Liver (tissue), 8 donors: ENCODE measurements at regions not wholly inside any gene's neighbourhood (a gene's known extent, or its start where the extent isn't known, plus 50 kb on each side); places are given as distances from the start of the nearest gene placed in this dataset.
"Not testable (repeated sequence)": the region's sequence is repeated elsewhere in the genome, so short reads cannot be mapped to it uniquely, and the experiment has no call there.

Experiments
- DNase-seq: peaks from one replicate; pipeline ENCODE4 v3.0.0-alpha.2; 2017; ENCODE audit warnings: low spot score
- H3K27ac ChIP-seq, 2 donors: one replicate each; pipeline ENCODE4 v1.7.0; 2013; ENCODE audit warnings: inconsistent platforms in 2 of 2, low read length in 2 of 2, control low read depth in 1 of 2, low read depth in 1 of 2, mild to moderate bottlenecking in 1 of 2
- H3K27me3 ChIP-seq, 4 donors: one replicate each; pipeline versions ENCODE4 v1.6.1 to v1.7.0; 2013; ENCODE audit warnings: low read length in 3 of 4, inconsistent platforms in 1 of 4, mild to moderate bottlenecking in 1 of 4, moderate library complexity in 1 of 4; ENCODE audit not compliant: control insufficient read depth in 4 of 4, insufficient read depth in 4 of 4
- H3K36me3 ChIP-seq, 4 donors: one replicate each; pipeline versions ENCODE4 v1.6.1 to v1.7.0; 2013; ENCODE audit warnings: low read length in 3 of 4, mild to moderate bottlenecking in 3 of 4, low read depth in 1 of 4, moderate library complexity in 1 of 4; ENCODE audit not compliant: control insufficient read depth in 4 of 4, insufficient read depth in 3 of 4
- H3K4me1 ChIP-seq, 4 donors: one replicate each; pipeline versions ENCODE4 v1.6.1 to v1.7.0; 2013; ENCODE audit warnings: low read length in 3 of 4, mild to moderate bottlenecking in 3 of 4, moderate library complexity in 1 of 4; ENCODE audit not compliant: control insufficient read depth in 4 of 4, insufficient read depth in 4 of 4
- H3K4me3 ChIP-seq, 3 donors: one replicate each; pipeline versions ENCODE4 v1.6.1 to v1.7.0; 2013; ENCODE audit warnings: low read length in 3 of 3, control low read depth in 1 of 3, low read depth in 1 of 3, mild to moderate bottlenecking in 1 of 3
- H3K9ac ChIP-seq, 2 donors: one replicate each; pipeline ENCODE4 v1.7.0; 2013; ENCODE audit warnings: low read length in 2 of 2, mild to moderate bottlenecking in 2 of 2, moderate library complexity in 2 of 2, control low read depth in 1 of 2, low read depth in 1 of 2
- H3K9me3 ChIP-seq, 4 donors: one replicate each; pipeline versions ENCODE4 v1.6.1 to v1.7.0; 2013; ENCODE audit warnings: low read length in 3 of 4; ENCODE audit not compliant: control insufficient read depth in 4 of 4
- EGR1 ChIP-seq, 2 donors: IDR thresholded peaks; 2 replicates each; pipeline ENCODE4 v1.6.1; 2016 to 2018; ENCODE audit warnings: antibody characterized with exemption in 2 of 2, low read depth in 2 of 2
- FOXA1 ChIP-seq: IDR thresholded peaks from 2 replicates; pipeline ENCODE4 v1.6.1; 2016; ENCODE audit warnings: antibody characterized with exemption
- FOXA2 ChIP-seq: IDR thresholded peaks from 2 replicates; pipeline ENCODE4 v1.6.1; 2016; ENCODE audit warnings: antibody characterized with exemption
- GABPA ChIP-seq, 2 donors: IDR thresholded peaks in 1 of 2; conservative IDR thresholded peaks in 1 of 2; 2 replicates each; pipeline ENCODE4 v1.6.1; 2016; ENCODE audit warnings: antibody characterized with exemption in 2 of 2, mild to moderate bottlenecking in 1 of 2, moderate library complexity in 1 of 2
- HNF4A ChIP-seq, 2 donors: conservative IDR thresholded peaks; 2 replicates each; pipeline ENCODE4 v1.6.1; 2016; ENCODE audit warnings: antibody characterized with exemption in 2 of 2, mild to moderate bottlenecking in 2 of 2
- HNF4G ChIP-seq: IDR thresholded peaks from 2 replicates; pipeline ENCODE4 v1.6.1; 2016; ENCODE audit warnings: antibody characterized with exemption
- JUND ChIP-seq, 2 donors: IDR thresholded peaks; 2 replicates each; pipeline ENCODE4 v1.6.1; 2016; ENCODE audit warnings: antibody characterized with exemption in 2 of 2
- NR2F2 ChIP-seq: IDR thresholded peaks from 2 replicates; pipeline ENCODE4 v1.6.1; 2016; ENCODE audit warnings: antibody characterized with exemption
- RXRA ChIP-seq, 2 donors: IDR thresholded peaks; 2 replicates each; pipeline ENCODE4 v1.6.1; 2017 to 2018; ENCODE audit warnings: antibody characterized with exemption in 2 of 2, mild to moderate bottlenecking in 1 of 2
- SP1 ChIP-seq: IDR thresholded peaks from 2 replicates; pipeline ENCODE4 v1.6.1; 2018; ENCODE audit warnings: antibody characterized with exemption, mild to moderate bottlenecking
- TAF1 ChIP-seq: conservative IDR thresholded peaks from 2 replicates; pipeline ENCODE4 v1.6.1; 2016; ENCODE audit warnings: antibody characterized with exemption, mild to moderate bottlenecking
- YY1 ChIP-seq: IDR thresholded peaks from 2 replicates; pipeline ENCODE4 v1.6.1; 2016; ENCODE audit warnings: antibody characterized with exemption, mild to moderate bottlenecking
- WGBS: extraction: QIAGEN DNeasy Blood & Tissue Kit; methylation state at CpG from one replicate; pipeline ENCODE4 v1.1.7; 2013; 5-methylcytosine and 5-hydroxymethylcytosine counted together
- TF ChIP-seq, protein P1 (sequence below): fragments of 150-350 bp; IDR thresholded peaks from 2 replicates; pipeline ENCODE4 v1.5.1; 2017; ENCODE audit warnings: improper control_type of control experiment, low read depth, low read length; ENCODE audit not compliant: missing input control
- TF ChIP-seq, protein P2 (sequence below): IDR thresholded peaks from 2 replicates; pipeline ENCODE4 v1.6.1; 2016; ENCODE audit warnings: antibody characterized with exemption
- TF ChIP-seq, protein P3 (sequence below): IDR thresholded peaks from 2 replicates; pipeline ENCODE4 v1.6.1; 2016; ENCODE audit warnings: antibody characterized with exemption
- TF ChIP-seq, protein P4 (sequence below): IDR thresholded peaks from 2 replicates; pipeline ENCODE4 v1.6.1; 2016; ENCODE audit warnings: antibody characterized with exemption, mild to moderate bottlenecking
- TF ChIP-seq, protein P5 (sequence below): IDR thresholded peaks from 2 replicates; pipeline ENCODE4 v1.6.1; 2016; ENCODE audit warnings: antibody characterized with exemption
- donor health status: healthy.
- donor health status: healthy.
- donor health status: healthy.
- donor health status: healthy.
- donor health status: healthy.

DNA sequence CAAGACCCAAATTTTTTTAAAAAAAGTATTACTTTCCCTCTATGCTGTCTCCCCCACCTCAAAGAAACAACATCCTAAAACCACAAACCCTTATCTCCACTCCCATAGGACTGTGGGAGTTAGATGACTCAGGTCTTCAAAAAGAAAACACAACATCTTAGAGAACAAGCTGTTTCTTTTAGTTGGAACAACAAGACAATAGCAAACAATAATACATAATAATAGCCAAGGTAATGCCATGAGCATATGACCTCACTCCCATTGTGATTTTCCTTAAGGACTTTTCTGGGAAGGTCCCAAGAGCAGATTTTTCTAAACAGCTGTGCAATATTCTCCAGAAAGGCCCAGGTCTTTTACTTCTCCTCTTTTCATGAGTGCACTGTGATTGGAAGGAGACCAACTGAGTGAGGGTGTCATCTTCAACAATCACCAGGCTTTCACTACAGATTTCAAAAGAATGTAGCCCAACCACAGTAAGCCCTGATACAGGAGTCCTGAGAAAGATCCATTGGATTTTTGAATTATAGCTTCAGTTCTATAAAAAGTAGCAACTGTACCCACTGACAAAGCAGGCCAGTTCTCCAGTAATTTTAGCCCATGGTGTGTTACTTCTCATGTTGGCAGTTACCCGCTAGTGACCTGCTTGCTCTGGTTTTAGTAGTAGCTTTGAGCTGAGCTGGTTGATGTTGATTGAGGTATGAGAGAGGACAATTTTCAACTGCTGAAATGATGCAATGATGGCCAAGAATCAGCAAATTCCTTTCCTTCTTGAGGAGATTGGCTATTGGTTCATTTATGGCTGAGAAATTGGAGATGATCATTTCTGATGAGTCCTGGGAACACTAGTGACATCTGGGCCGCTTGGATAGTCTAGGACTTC lies 144.5 kb upstream of the TCF4 start:
- Histone ChIP-seq H3K4me1 (no peaks in the 10 kb centered on the region), H3K36me3 (no peaks in the 10 kb centered on the region), H3K27me3 (no peaks in the 10 kb centered on the region), H3K9me3 (no peaks in the 10 kb centered on the region), H3K9ac (no peak overlapping the region), H3K4me3 (no peak overlapping the region), H3K27ac (no peak overlapping the region)
- TF ChIP-seq HNF4A (conservative IDR thresholded peaks at IDR 0.05): no peak
- TF ChIP-seq HNF4G: no peak
- no peak for TF ChIP-seq EGR1 (IDR thresholded peaks at IDR 0.05; ENCODE audit: low read depth in 2 of 2)
- no peak for TF ChIP-seq NR2F2
- TF ChIP-seq TAF1: no peak
- TF ChIP-seq, protein P1, sequence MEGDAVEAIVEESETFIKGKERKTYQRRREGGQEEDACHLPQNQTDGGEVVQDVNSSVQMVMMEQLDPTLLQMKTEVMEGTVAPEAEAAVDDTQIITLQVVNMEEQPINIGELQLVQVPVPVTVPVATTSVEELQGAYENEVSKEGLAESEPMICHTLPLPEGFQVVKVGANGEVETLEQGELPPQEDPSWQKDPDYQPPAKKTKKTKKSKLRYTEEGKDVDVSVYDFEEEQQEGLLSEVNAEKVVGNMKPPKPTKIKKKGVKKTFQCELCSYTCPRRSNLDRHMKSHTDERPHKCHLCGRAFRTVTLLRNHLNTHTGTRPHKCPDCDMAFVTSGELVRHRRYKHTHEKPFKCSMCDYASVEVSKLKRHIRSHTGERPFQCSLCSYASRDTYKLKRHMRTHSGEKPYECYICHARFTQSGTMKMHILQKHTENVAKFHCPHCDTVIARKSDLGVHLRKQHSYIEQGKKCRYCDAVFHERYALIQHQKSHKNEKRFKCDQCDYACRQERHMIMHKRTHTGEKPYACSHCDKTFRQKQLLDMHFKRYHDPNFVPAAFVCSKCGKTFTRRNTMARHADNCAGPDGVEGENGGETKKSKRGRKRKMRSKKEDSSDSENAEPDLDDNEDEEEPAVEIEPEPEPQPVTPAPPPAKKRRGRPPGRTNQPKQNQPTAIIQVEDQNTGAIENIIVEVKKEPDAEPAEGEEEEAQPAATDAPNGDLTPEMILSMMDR: no peak
- no peak for TF ChIP-seq RXRA (IDR thresholded peaks at IDR 0.05)
- TF ChIP-seq, protein P2, sequence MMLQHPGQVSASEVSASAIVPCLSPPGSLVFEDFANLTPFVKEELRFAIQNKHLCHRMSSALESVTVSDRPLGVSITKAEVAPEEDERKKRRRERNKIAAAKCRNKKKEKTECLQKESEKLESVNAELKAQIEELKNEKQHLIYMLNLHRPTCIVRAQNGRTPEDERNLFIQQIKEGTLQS: no peak
- no peak for TF ChIP-seq YY1
- no peak for TF ChIP-seq JUND (IDR thresholded peaks at IDR 0.05)
- 89% methylated on average over 2 of the region's 2 CpGs for WGBS
- DNase-seq: no peak

DNA sequence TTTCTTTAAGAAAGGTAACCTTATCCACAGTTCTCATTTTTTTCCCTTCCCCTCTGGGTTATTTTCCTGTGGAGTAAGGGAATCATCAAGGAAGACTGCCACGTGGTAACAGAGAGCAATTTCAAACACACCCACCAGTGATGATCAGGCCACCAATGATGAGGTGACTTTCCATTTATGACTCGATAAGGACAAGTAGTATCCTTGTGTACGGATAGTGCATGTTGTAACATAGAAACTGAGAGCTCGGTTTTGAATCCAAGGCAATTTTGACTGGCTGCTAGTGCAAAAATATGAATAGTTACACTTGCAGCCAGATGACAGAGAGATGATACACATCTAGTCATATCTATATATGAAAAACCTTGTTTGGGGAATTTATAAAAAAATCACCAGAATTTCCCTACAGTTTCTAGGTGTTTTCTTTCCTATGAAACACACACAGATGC lies 143.6 kb upstream of the TCF4 start:
- H3K9me3 ChIP-seq: no peaks in the 10 kb centered on the region
- no peaks in the 10 kb centered on the region for H3K27me3 ChIP-seq
- no peak for DNase-seq
- H3K9ac ChIP-seq: no peak overlapping the region
- H3K27ac ChIP-seq: no peak overlapping the region
- no peaks in the 10 kb centered on the region for H3K36me3 ChIP-seq
- TF ChIP-seq, protein P3, sequence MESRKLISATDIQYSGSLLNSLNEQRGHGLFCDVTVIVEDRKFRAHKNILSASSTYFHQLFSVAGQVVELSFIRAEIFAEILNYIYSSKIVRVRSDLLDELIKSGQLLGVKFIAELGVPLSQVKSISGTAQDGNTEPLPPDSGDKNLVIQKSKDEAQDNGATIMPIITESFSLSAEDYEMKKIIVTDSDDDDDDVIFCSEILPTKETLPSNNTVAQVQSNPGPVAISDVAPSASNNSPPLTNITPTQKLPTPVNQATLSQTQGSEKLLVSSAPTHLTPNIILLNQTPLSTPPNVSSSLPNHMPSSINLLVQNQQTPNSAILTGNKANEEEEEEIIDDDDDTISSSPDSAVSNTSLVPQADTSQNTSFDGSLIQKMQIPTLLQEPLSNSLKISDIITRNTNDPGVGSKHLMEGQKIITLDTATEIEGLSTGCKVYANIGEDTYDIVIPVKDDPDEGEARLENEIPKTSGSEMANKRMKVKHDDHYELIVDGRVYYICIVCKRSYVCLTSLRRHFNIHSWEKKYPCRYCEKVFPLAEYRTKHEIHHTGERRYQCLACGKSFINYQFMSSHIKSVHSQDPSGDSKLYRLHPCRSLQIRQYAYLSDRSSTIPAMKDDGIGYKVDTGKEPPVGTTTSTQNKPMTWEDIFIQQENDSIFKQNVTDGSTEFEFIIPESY: no peak
- no peak for TF ChIP-seq GABPA (IDR thresholded peaks at IDR 0.05 in 1 of 2, conservative IDR thresholded peaks at IDR 0.05 in 1 of 2)
- TF ChIP-seq, protein P1: no peak
- TF ChIP-seq YY1: no peak
- TF ChIP-seq HNF4A (conservative IDR thresholded peaks at IDR 0.05): no peak
- no peak for TF ChIP-seq FOXA2
- TF ChIP-seq, protein P4, sequence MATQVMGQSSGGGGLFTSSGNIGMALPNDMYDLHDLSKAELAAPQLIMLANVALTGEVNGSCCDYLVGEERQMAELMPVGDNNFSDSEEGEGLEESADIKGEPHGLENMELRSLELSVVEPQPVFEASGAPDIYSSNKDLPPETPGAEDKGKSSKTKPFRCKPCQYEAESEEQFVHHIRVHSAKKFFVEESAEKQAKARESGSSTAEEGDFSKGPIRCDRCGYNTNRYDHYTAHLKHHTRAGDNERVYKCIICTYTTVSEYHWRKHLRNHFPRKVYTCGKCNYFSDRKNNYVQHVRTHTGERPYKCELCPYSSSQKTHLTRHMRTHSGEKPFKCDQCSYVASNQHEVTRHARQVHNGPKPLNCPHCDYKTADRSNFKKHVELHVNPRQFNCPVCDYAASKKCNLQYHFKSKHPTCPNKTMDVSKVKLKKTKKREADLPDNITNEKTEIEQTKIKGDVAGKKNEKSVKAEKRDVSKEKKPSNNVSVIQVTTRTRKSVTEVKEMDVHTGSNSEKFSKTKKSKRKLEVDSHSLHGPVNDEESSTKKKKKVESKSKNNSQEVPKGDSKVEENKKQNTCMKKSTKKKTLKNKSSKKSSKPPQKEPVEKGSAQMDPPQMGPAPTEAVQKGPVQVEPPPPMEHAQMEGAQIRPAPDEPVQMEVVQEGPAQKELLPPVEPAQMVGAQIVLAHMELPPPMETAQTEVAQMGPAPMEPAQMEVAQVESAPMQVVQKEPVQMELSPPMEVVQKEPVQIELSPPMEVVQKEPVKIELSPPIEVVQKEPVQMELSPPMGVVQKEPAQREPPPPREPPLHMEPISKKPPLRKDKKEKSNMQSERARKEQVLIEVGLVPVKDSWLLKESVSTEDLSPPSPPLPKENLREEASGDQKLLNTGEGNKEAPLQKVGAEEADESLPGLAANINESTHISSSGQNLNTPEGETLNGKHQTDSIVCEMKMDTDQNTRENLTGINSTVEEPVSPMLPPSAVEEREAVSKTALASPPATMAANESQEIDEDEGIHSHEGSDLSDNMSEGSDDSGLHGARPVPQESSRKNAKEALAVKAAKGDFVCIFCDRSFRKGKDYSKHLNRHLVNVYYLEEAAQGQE: no peak
- TF ChIP-seq, protein P5, sequence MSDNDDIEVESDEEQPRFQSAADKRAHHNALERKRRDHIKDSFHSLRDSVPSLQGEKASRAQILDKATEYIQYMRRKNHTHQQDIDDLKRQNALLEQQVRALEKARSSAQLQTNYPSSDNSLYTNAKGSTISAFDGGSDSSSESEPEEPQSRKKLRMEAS: no peak
- no peak for TF ChIP-seq HNF4G
- TF ChIP-seq SP1: no peak
- no peak for TF ChIP-seq RXRA (IDR thresholded peaks at IDR 0.05)
- no peak for TF ChIP-seq FOXA1
- no peaks in the 10 kb centered on the region for H3K4me1 ChIP-seq
- 78% methylated on average over 4 of the region's 4 CpGs for WGBS
- no peak overlapping the region for H3K4me3 ChIP-seq

DNA sequence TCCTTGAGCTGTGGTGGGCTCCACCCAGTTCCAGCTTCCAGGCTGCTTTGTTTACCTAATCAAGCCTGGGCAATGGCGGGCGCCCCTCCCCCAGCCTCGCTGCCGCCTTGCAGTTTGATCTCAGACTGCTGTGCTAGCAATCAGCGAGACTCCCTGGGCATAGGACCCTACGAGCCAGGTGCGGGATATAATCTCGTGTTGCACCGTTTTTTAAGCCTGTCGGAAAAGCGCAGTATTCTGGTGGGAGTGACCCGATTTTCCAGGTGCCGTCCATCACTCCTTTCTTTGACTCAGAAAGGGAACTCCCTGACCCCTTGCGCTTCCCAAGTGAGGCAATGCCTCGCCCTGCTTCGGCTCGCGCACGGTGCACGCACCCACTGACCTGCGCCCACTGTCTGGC lies 133.0 kb upstream of the TCF4 start:
- not testable (repeated sequence) for DNase-seq, H3K27me3 ChIP-seq, H3K36me3 ChIP-seq, H3K4me1 ChIP-seq, H3K9ac ChIP-seq, H3K4me3 ChIP-seq, H3K9me3 ChIP-seq, H3K27ac ChIP-seq
- 87% methylated on average over 12 of the region's 21 CpGs for WGBS
